LNCAP (cell line): ENCODE measurements at regions not wholly inside any gene's neighbourhood (a gene's known extent, or its start where the extent isn't known, plus 50 kb on each side); places are given as distances from the start of the nearest gene placed in this dataset.

Experiments
- TF ChIP-seq, protein P1 (sequence below): fragments of 450-650 bp; IDR thresholded peaks from 2 replicates; pipeline ENCODE4 v1.5.1; 2017; ENCODE audit warnings: mild to moderate bottlenecking

DNA sequence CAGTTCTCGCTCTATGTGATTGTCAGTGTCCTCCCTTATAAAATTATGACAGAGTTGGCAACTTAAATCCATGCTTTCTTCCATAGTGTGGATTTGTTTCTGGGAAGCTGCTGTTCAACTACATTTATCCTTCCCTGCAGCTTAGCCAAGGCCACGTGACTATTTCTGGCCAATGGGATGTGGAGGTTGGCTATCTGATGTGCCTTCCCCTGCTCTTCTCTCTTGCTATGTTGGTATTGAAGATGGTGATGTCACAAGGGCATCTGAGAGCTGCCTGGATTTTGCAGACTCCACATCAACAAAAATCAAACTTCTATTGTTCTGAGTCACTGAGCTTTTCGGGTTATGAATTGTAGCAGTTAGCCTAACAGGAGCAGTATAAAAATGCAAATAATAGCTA, 164.9 kb upstream of the RHOBTB1 start:
- TF ChIP-seq, protein P1, sequence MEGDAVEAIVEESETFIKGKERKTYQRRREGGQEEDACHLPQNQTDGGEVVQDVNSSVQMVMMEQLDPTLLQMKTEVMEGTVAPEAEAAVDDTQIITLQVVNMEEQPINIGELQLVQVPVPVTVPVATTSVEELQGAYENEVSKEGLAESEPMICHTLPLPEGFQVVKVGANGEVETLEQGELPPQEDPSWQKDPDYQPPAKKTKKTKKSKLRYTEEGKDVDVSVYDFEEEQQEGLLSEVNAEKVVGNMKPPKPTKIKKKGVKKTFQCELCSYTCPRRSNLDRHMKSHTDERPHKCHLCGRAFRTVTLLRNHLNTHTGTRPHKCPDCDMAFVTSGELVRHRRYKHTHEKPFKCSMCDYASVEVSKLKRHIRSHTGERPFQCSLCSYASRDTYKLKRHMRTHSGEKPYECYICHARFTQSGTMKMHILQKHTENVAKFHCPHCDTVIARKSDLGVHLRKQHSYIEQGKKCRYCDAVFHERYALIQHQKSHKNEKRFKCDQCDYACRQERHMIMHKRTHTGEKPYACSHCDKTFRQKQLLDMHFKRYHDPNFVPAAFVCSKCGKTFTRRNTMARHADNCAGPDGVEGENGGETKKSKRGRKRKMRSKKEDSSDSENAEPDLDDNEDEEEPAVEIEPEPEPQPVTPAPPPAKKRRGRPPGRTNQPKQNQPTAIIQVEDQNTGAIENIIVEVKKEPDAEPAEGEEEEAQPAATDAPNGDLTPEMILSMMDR = no peak

DNA sequence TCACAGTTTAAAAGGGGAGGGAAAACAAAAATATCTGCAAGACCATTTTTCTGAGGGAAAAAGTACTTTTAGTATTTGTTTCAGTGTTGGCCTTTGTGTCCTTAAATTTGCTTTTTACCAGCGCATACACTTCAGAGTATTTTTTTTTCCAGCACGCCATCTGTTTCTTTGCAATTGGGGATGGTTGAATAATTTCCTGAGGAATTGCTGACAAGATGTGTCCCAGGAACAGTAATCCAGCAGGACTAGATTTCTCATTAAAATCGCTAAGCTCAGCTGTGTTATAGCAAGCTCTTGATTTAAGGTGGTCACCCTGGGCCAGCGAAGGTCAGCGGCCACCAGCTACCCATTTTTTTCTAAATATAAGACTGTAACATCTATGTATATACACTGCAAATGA, 156.9 kb upstream of the RHOBTB1 start:
- TF ChIP-seq, protein P1 = no peak

DNA sequence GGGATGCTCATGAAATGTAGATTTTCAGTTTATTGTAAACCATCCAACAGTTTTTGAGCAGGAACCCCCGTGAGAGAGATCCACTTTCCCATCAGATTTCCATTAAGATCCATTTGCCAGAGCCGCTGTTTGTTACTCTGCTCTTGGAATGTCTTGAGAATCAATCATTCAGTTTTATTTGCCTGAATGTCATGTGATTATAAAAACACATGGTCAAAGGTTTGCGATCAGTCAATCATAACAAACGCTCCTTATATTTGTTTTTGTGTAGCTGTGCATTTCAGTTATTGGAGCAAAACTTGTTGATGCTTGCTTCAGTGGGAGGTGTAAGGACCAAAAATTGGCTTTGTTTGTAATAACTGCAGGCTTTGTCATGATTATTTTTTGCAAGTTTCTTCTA, 155.8 kb upstream of the RHOBTB1 start:
- TF ChIP-seq, protein P1 = no peak

DNA sequence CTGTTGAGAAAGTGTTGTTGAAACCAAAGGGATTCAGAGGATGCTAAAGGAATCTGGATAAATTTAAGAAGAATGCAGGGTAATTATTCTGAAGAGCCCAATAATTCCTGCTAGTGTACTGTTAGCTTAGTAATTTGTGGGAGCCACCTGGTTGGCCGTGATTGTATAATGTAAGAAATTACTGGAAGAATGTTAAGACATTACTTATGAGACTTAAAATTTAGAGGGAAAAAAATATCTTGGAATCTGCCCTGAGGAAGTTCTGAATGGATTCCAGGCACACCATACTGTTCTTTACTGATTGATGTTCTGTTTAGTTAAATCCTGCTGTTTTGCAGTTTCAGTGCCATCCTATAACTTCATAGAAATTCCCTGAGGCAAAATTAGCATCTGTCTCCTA, 155.0 kb upstream of the RHOBTB1 start:
- TF ChIP-seq, protein P1 = no peak

DNA sequence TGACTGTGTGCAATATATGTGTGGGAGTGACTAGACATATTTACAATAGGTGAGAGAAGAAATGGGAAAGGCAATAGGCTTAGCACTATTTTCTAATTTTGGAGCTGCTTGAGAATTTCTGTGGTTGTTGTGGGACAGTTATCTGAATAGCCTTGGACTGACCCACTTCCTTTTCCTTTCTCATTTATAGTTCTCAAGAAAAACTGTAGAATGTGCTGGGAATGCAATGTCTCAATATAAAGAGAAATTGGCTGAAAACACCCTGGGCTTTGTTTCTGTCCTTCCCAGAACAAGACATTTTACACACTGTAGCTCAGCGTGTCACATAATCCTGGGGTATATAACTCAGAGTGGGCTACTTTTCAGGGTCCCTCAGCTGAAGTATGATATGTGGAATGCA, 153.0 kb upstream of the RHOBTB1 start:
- TF ChIP-seq, protein P1 = no peak

DNA sequence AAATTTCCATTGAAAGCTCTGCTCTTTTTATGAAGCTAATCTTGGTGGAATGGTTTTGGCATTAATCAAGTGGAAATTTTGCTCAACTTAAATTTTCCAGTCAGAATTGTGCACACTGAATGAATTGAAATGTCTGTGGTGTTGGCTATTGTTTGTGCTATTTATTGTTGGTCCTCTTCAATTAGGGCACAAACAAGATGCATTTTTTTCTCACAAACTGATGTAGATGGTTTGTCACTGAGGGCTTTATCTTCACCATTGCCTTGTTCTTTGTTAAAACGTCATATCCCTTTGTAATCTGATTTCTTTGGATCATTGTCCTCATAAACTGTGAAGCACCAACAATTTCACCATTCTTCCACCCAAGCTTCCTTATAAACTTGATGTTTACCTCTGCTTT, 152.1 kb upstream of the RHOBTB1 start:
- TF ChIP-seq, protein P1 = no peak

DNA sequence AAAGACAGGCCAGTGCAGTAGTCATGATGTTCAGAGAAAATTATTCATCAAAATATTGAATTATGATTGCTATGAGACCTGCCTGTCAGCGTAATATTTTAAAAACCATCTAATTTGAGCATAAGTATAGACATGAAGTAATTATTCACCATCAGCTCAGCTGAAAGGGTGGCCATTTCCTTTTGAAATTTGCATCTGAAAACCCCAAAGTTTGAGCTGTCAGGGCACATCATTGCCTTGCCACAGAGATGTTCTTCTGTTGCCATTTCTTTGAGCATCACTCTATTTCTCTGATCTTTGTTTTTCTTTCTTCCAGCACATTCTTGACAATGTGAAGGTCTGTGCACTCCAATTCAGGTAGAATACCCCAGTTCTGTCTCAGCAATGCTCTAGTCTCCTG, 147.5 kb upstream of the RHOBTB1 start:
- TF ChIP-seq, protein P1 = no peak

DNA sequence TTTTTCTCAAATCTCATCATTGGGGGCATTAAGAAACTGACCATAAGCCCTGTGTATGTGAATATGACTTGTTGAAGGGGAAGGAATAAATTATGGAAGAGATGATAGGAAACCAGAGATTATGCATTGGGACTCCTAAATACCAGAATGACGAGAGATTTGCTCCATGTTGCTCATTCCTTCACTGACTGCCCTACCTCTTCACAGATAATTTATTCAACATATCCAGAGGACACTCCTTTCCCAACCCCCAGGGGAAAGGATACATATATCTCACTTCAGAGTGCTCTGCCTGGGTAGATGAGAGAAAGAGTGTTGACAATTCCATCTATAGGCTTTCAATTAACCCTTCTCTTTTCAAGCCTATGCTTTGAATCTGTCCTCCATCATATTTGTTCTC, 145.3 kb upstream of the RHOBTB1 start:
- TF ChIP-seq, protein P1 = no peak
